GF-D8 (cell line): ENCODE measurements at regions not wholly inside any gene's neighbourhood (a gene's known extent, or its start where the extent isn't known, plus 50 kb on each side); places are given as distances from the start of the nearest gene placed in this dataset.

Experiments
- DNase-seq: peaks from one replicate; lab custom pipeline; 2025; lab: John Stamatoyannopoulos, UW

GRCh38 chr1:112264553-112264952 lies 131.5 kb upstream of the CTTNBP2NL start:
- DNase-seq, result no peak

GRCh38 chr1:112265931-112266330 lies 130.1 kb upstream of the CTTNBP2NL start:
- DNase-seq, result peak; percentile 8

GRCh38 chr1:112267206-112267605 lies 128.8 kb upstream of the CTTNBP2NL start:
- no peak for DNase-seq

GRCh38 chr1:112267929-112268328 lies 128.1 kb upstream of the CTTNBP2NL start:
- DNase-seq, result no peak

GRCh38 chr1:112268408-112268807 lies 127.6 kb upstream of the CTTNBP2NL start:
- DNase-seq, result no peak

- DNase-seq, result no peak
These were observed 124.7 kb upstream of the CTTNBP2NL start for GRCh38 chr1:112271270-112271669.

GRCh38 chr1:112272101-112272772 lies 123.8 kb upstream of the CTTNBP2NL start:
- no peak for DNase-seq

GRCh38 chr1:112284796-112285195 lies 111.2 kb upstream of the CTTNBP2NL start:
- DNase-seq, result no peak

- DNase-seq, result no peak
These were observed 110.7 kb upstream of the CTTNBP2NL start for GRCh38 chr1:112285316-112285715.

- no peak for DNase-seq
These were observed 110.3 kb upstream of the CTTNBP2NL start for GRCh38 chr1:112285746-112286145.

GRCh38 chr1:112296908-112297307 lies 99.1 kb upstream of the CTTNBP2NL start:
- no peak for DNase-seq

- no peak for DNase-seq
These were observed 98.5 kb upstream of the CTTNBP2NL start for GRCh38 chr1:112297536-112297935.

- DNase-seq, result peak; percentile 15
These were observed 97.5 kb upstream of the CTTNBP2NL start for GRCh38 chr1:112298558-112298957.

GRCh38 chr1:112304126-112304525 lies 91.9 kb upstream of the CTTNBP2NL start:
- DNase-seq, result no peak

- DNase-seq, result no peak
These were observed 91.4 kb upstream of the CTTNBP2NL start for GRCh38 chr1:112304612-112305011.

- DNase-seq, result no peak
These were observed 88.0 kb upstream of the CTTNBP2NL start for GRCh38 chr1:112307930-112308591.

- no peak for DNase-seq
These were observed 87.3 kb upstream of the CTTNBP2NL start for GRCh38 chr1:112308716-112309115.

- DNase-seq, result no peak
These were observed 86.5 kb upstream of the CTTNBP2NL start for GRCh38 chr1:112309499-112309898.

GRCh38 chr1:112312315-112312714 lies 83.7 kb upstream of the CTTNBP2NL start:
- no peak for DNase-seq

- DNase-seq, result no peak
These were observed 83.1 kb upstream of the CTTNBP2NL start for GRCh38 chr1:112312879-112313278.

- no peak for DNase-seq
These were observed 79.6 kb upstream of the CTTNBP2NL start for GRCh38 chr1:112316254-112316913.

- DNase-seq, result no peak
These were observed 78.9 kb upstream of the CTTNBP2NL start for GRCh38 chr1:112317140-112317539.

GRCh38 chr1:112317611-112318062 lies 78.4 kb upstream of the CTTNBP2NL start:
- no peak for DNase-seq
